Activated naive CD4-positive, alpha-beta T cell treated with anti-CD3 and anti-CD28 coated beads, Interleukin-2, amount 10 ng/mL, durations not matched to agents 7 days and 5 days (primary cell): ENCODE measurements at regions not wholly inside any gene's neighbourhood (a gene's known extent, or its start where the extent isn't known, plus 50 kb on each side); places are given as distances from the start of the nearest gene placed in this dataset.

Source experiments
- CTCF ChIA-PET: fragments of 350-600 bp; sonication (Branson Sonifier 250); formaldehyde crosslinking; loops from one replicate; lab custom pipeline; 2021; ENCODE audit warnings: antibody characterized with exemption; lab: Charles Lee
- DNase-seq: peaks from one replicate; pipeline ENCODE4 v3.0.0-alpha.2; 2020
- H3K27ac Mint-ChIP-seq: one replicate; pipeline ENCODE4 v1.8.0; 2021; ENCODE audit warnings: mild to moderate bottlenecking, moderate library complexity, mixed read lengths
- H3K27me3 Mint-ChIP-seq: one replicate; pipeline ENCODE4 v1.8.0; 2021; ENCODE audit warnings: mild to moderate bottlenecking, mixed read lengths
- H3K36me3 Mint-ChIP-seq: one replicate; pipeline ENCODE4 v1.8.0; 2021; ENCODE audit warnings: mixed read lengths
- H3K4me1 Mint-ChIP-seq: one replicate; pipeline ENCODE4 v1.8.0; 2021; ENCODE audit warnings: mixed read lengths
- H3K4me3 Mint-ChIP-seq: one replicate; pipeline ENCODE4 v1.8.0; 2021; ENCODE audit warnings: mild to moderate bottlenecking, moderate library complexity, mixed read lengths
- H3K9me3 Mint-ChIP-seq: one replicate; pipeline ENCODE4 v1.8.0; 2021; ENCODE audit warnings: mixed read lengths

DNA sequence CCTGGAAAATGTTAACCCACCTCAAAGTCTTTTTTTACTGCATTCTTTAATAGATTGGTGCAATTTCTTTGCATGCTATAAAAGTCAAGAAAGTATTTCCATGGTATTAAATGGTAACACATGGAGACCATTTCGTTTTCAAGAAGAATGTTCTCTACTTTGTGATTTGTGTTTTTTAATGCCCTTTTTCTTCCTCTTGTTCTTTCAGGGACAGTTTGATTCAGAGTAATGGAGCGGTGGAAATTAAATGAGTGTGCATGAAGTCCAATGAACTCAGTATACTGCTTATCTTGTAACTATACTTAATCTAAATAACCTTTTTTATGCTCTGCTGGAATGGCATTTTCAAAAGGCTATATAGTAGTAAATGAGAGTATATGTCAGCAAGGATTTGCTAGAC, 507.0 kb upstream of the CDH6 start:
- H3K36me3 Mint-ChIP-seq = no peaks in the 10 kb centered on the region
- DNase-seq = no peak
- no peak overlapping the region for H3K27ac Mint-ChIP-seq
- no peaks in the 10 kb centered on the region for H3K4me1 Mint-ChIP-seq
- peaks cover 9% of the 10 kb centered on the region for H3K9me3 Mint-ChIP-seq
- H3K4me3 Mint-ChIP-seq = no peak overlapping the region
- CTCF ChIA-PET = no interaction called here
- H3K27me3 Mint-ChIP-seq = no peaks in the 10 kb centered on the region

DNA sequence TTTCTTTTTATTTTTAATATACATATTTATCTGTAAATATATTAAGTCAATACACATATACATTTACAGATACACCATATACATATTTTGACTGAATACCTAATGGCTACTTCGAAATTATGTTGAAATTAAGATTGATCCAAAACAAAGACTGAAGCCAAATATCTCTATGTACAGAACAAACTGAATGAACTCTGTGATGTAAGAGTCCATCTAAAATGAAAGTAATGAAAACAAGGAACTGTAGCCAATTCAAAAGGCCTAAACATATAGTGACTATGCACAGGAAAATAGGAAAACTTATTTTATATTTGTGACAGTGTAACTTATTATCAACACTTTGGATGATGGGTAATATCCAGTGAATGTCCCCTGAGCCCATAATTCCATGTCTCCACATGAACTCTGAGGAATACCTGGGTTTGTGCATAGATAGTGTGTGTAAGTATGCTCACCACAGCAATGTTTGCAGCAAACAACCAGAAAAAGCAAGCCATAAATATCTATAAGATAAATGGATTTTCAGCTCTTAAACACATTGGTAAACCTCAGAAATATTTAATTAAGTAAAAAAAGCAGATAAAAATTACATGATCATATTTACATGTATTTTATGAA, 517.2 kb upstream of the CDH6 start:
- no peaks in the 10 kb centered on the region for H3K4me1 Mint-ChIP-seq
- CTCF ChIA-PET = no interaction called here
- no peaks in the 10 kb centered on the region for H3K27me3 Mint-ChIP-seq
- no peaks in the 10 kb centered on the region for H3K36me3 Mint-ChIP-seq
- peaks cover 14% of the 10 kb centered on the region for H3K9me3 Mint-ChIP-seq
- H3K4me3 Mint-ChIP-seq = no peak overlapping the region
- no peak overlapping the region for H3K27ac Mint-ChIP-seq
- no peak for DNase-seq

DNA sequence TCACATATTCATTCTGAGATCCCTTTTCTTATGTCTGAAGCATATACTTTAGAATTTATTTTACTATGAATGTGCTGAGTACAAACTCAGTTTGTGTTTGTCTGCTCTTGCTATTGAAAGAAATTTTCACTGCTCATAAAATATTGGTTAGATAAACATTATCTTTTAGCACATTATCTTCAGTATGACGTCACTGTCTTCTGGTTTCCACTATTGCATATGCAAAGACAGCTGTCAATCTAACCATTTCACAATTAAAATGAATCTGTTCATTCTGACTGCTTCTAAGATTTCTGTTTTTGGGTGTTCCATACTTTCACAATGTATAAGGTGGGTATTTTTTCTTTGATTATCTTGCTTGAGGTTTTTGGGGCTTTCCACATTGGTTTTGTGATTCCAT, 526.2 kb upstream of the CDH6 start:
- Mint-ChIP-seq H3K4me3 (no peak overlapping the region), H3K4me1 (no peaks in the 10 kb centered on the region), H3K27ac (no peak overlapping the region), H3K36me3 (no peaks in the 10 kb centered on the region), H3K9me3 (peaks cover 9% of the 10 kb centered on the region), H3K27me3 (no peaks in the 10 kb centered on the region)
- CTCF ChIA-PET = no interaction called here
- no peak for DNase-seq

DNA sequence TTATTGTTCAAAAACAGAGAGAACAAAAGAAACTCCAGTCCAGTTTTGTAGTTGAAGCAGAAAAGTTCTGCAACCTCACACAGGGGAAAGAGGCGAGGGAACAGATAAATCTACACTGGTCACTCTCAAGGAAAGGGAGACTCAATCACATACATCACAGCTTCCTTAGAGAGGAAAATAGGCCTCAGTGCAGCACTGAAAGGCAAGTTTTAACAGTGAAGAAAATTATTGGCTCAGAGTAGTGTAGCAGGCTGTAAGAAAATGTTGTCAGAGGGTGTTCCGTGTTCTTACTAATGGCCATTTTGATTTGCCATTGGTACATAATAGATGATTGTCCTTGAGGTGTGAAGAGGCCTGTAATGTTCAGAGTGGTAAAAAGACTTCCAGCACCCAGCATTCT, 530.0 kb upstream of the CDH6 start:
- no peak overlapping the region for H3K27ac Mint-ChIP-seq
- CTCF ChIA-PET = no interaction called here
- no peak overlapping the region for H3K4me3 Mint-ChIP-seq
- H3K27me3 Mint-ChIP-seq = no peaks in the 10 kb centered on the region
- H3K36me3 Mint-ChIP-seq = no peaks in the 10 kb centered on the region
- no peak for DNase-seq
- H3K9me3 Mint-ChIP-seq = peaks cover 16% of the 10 kb centered on the region
- no peaks in the 10 kb centered on the region for H3K4me1 Mint-ChIP-seq

DNA sequence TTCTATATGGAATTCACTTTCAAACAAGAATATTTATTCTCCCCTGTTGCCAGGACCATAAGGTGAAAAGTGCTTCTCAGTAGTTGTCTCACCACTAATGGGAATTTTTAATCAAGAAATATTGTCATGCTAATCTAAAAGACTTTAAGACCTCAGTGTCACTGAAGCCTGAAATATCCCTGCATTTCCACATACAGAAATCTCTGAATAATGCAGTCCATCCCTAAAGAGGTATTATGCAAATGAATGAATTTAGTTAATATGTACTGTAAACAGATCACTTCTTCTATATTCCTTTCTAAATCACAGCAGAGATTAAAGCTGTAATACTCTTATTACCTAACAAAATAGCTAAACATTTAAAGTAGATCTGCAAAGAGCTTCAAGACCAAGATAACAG, 531.1 kb upstream of the CDH6 start:
- no peaks in the 10 kb centered on the region for H3K4me1 Mint-ChIP-seq
- H3K36me3 Mint-ChIP-seq = no peaks in the 10 kb centered on the region
- H3K27ac Mint-ChIP-seq = no peak overlapping the region
- CTCF ChIA-PET = no interaction called here
- no peak for DNase-seq
- no peaks in the 10 kb centered on the region for H3K27me3 Mint-ChIP-seq
- H3K9me3 Mint-ChIP-seq = peaks cover 21% of the 10 kb centered on the region
- no peak overlapping the region for H3K4me3 Mint-ChIP-seq

DNA sequence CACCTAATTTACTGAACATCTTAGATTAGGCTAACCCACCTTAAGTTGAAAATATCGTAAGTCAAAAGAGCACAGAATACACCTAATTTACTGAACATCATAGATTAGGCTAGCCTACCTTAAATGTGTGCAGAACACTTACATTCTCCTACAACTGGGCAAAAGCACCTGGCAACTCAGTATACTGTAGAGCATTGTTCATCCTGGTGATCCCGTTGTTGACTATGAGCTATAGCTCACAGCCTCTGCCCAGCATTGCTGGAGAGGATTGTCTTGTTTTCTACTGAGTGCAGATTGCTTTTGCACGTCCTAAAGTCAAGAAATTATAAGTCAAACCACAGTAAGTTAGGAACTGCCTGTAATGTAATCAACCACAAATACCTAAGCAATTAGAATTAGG, 531.8 kb upstream of the CDH6 start:
- H3K4me1 Mint-ChIP-seq = no peaks in the 10 kb centered on the region
- no peaks in the 10 kb centered on the region for H3K36me3 Mint-ChIP-seq
- H3K27ac Mint-ChIP-seq = no peak overlapping the region
- no peak for DNase-seq
- no peaks in the 10 kb centered on the region for H3K27me3 Mint-ChIP-seq
- H3K4me3 Mint-ChIP-seq = no peak overlapping the region
- CTCF ChIA-PET = no interaction called here
- peaks cover 25% of the 10 kb centered on the region for H3K9me3 Mint-ChIP-seq

DNA sequence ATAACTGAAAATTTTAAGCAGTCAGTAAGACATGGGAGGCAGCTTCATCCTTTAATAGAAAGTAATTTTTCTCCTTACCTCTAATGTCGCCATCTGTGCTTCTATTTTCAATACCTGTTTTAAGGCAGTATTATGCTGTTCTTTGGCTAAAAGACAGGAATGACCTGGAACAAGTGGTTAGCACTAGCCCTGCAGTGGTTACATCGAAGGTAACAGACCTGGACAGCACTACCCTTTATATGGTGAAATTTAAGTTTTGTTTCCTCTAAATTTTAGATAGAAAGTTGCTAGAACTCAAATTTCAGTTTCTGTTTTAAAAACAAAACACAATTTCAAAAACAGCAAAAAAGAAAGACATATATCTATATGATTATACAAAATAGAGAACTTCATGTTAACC, 534.1 kb upstream of the CDH6 start:
- Mint-ChIP-seq H3K4me1 (no peaks in the 10 kb centered on the region), H3K9me3 (peaks cover 23% of the 10 kb centered on the region), H3K27me3 (no peaks in the 10 kb centered on the region), H3K27ac (no peak overlapping the region), H3K36me3 (no peaks in the 10 kb centered on the region), H3K4me3 (no peak overlapping the region)
- CTCF ChIA-PET = no interaction called here
- DNase-seq = no peak

DNA sequence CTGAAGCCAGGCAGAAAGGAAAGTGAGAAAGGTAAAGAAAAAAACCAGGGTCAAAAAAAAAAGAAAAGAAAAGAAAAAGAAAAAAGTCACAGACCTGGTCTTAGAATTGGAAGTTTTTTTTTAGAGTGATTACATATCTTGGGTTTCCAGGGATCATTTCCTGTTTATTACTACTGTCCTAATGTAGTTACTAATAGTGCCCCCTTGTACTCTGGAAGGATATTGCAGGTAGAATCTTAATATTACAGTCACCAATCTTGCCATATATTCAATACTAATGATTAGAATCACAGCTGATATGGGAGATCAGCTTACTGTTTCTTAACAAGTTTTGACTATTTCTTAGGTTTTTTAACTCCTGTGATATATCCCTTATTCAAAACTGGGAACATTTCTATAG, 543.2 kb upstream of the CDH6 start:
- no peaks in the 10 kb centered on the region for H3K27me3 Mint-ChIP-seq
- no peak overlapping the region for H3K4me3 Mint-ChIP-seq
- no peak overlapping the region for H3K27ac Mint-ChIP-seq
- no peaks in the 10 kb centered on the region for H3K36me3 Mint-ChIP-seq
- peaks cover 14% of the 10 kb centered on the region for H3K9me3 Mint-ChIP-seq
- H3K4me1 Mint-ChIP-seq = no peaks in the 10 kb centered on the region
- no peak for DNase-seq
- CTCF ChIA-PET = no interaction called here

DNA sequence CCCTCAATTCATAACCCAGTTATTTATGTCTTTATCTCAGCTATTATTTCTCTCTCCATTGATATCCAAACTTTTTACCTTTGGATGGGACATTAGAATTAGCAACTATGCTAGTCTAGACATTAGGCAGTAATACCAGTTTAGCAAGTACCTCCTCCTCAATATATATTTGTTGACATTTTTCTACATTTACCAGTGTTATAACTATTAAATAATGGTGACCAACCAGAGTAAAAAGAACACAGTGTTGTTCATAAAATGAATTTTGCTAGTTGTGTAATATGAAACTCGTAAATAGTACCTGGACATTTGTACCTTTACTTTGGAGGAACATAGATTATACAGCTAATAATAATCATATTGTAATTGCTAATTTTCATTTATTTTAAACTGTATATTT, 554.6 kb upstream of the CDH6 start:
- Mint-ChIP-seq H3K4me3 (no peak overlapping the region), H3K27ac (no peak overlapping the region), H3K36me3 (no peaks in the 10 kb centered on the region), H3K4me1 (no peaks in the 10 kb centered on the region), H3K9me3 (peaks cover 10% of the 10 kb centered on the region), H3K27me3 (no peaks in the 10 kb centered on the region)
- CTCF ChIA-PET = no interaction called here
- no peak for DNase-seq

DNA sequence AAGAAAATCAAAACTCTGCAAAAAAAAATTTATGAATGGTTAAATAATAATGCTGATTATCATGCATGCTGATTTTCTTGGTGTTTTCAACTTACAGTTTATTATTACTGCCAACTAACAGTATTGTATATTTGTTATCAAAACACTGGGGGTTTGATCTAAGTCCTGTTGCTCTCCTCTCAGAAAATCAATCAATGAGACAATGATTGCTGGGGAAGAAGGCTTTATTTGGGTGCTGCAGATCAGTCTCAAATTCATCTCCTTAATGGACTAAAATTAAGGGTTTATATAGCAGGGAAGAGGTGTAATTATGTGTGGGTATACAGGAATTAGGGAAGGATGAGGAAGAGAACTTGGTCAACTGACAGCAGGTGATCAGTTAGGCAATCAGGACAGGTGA, 565.5 kb upstream of the CDH6 start:
- CTCF ChIA-PET = no interaction called here
- H3K36me3 Mint-ChIP-seq = no peaks in the 10 kb centered on the region

DNA sequence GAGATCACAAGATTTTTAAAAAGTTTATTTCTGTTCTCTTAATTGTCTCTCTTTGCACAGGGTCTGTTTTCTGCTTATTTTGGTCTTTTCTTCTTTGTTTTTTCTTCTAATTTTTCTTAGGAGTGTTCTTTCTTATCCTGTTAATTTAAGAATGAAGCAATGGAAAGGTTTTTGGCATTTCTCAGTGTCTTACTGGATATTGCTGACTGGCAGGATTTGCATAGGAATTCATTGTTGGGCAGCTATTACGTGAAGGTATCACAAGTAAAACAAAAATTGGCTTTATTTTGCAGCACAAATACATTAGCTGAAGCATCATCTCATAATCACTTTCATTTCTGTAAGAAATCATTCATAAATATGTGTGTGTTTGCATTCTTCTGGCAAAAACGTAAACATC, 566.9 kb upstream of the CDH6 start:
- H3K4me3 Mint-ChIP-seq = no peak overlapping the region
- H3K27me3 Mint-ChIP-seq = no peaks in the 10 kb centered on the region
- DNase-seq = no peak
- H3K4me1 Mint-ChIP-seq = no peaks in the 10 kb centered on the region
- no peaks in the 10 kb centered on the region for H3K36me3 Mint-ChIP-seq
- CTCF ChIA-PET = no interaction called here
- peaks cover 11% of the 10 kb centered on the region for H3K9me3 Mint-ChIP-seq
- H3K27ac Mint-ChIP-seq = no peak overlapping the region

More for the DNA sequence above, 565.5 kb upstream of the CDH6 start:
- H3K4me1 Mint-ChIP-seq = no peaks in the 10 kb centered on the region
- H3K27ac Mint-ChIP-seq = no peak overlapping the region
- no peak overlapping the region for H3K4me3 Mint-ChIP-seq
- peaks cover 9% of the 10 kb centered on the region for H3K9me3 Mint-ChIP-seq
- no peak for DNase-seq
- no peaks in the 10 kb centered on the region for H3K27me3 Mint-ChIP-seq

DNA sequence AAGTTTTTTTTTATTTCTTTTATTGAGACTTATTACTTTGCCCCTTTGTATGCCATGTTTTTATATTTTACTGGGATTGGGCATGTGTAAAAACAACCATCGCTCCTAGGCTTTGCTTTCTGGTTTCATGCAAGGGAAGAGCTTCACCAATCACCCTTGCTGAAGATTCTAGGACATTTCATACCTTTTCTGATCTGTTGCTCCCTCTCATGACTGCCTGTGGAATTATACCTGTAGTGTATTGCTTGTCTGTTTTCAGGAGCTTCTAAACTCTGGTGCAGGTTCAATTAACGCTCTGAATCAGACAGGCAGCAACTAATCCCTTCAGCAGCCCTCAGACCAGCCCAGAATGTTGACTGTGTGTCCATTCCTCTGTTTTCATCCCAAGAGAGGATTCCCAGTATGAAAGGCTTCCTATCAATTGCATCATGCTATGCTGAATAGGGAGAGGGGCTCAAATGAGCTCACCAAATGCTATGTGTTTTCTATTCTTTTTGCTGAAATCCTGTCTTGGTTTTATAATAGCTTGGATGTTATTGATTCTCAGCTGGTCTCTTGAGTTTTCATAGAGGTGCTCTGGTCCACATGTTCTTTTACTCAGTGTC, 572.9 kb upstream of the CDH6 start:
- DNase-seq = no peak
- Mint-ChIP-seq H3K9me3 (peaks cover 19% of the 10 kb centered on the region), H3K27me3 (no peaks in the 10 kb centered on the region), H3K4me3 (no peak overlapping the region), H3K36me3 (no peaks in the 10 kb centered on the region), H3K4me1 (no peaks in the 10 kb centered on the region), H3K27ac (no peak overlapping the region)
- CTCF ChIA-PET = no interaction called here

DNA sequence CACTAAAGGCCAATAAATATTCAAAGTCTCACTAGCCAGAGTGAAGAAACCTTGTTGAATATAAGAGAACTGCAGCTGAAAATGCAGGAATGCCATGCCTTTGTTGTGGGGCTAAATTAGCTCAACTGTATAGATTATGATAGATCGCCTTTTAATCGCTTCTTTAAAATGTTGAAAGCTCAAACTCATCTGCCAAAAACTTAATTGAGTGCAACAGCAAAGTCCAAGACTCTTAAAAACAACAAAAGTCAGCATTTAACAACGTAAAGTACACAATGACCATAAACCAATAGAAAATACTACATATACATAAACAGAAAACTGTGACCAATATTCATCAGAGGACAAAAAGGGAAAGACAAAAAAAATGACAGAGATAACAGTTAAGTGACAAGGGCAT, 585.0 kb upstream of the CDH6 start:
- CTCF ChIA-PET = interaction anchor here (0.7 kb wide), 1 partner anchor 11 kb away, joined by 3 read pairs; no protein-coding TSS in a partner anchor
- Mint-ChIP-seq H3K9me3 (peaks cover 14% of the 10 kb centered on the region), H3K27me3 (no peaks in the 10 kb centered on the region)

DNA sequence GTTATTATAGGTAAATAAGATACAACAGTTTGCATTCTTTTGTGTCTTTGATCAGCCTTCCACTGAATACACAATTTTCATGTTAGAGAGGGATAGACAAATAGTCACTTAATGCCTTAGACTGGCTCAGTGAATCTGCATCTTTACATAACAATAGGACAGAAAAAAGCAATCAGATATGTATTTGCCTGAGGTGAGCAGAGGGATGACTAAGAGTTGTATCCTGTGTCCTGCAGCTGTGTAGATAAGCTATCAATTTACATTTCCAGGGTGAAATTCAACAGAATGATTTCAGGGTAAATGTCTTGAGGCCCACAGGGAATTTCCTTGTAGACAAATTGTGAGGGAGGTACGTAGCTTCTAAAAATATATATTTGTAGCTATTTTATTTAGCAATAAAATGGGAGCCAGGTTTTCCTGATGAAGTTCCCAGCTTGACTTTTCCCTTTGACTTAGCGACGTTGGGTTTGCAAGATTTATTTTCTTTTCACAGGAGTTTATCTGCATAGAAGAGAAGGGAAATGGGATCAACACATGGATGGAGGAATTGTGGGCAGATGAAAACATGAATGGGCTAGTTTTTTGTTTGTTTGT, 586.1 kb upstream of the CDH6 start:
- no peak overlapping the region for H3K4me3 Mint-ChIP-seq
- H3K27me3 Mint-ChIP-seq = no peaks in the 10 kb centered on the region
- no peak for DNase-seq
- no peaks in the 10 kb centered on the region for H3K4me1 Mint-ChIP-seq
- H3K27ac Mint-ChIP-seq = no peak overlapping the region
- peaks cover 8% of the 10 kb centered on the region for H3K9me3 Mint-ChIP-seq
- CTCF ChIA-PET = no interaction called here
- H3K36me3 Mint-ChIP-seq = no peaks in the 10 kb centered on the region

More for the DNA sequence above, 585.0 kb upstream of the CDH6 start:
- Mint-ChIP-seq H3K27ac (no peak overlapping the region), H3K4me3 (no peak overlapping the region), H3K4me1 (no peaks in the 10 kb centered on the region), H3K36me3 (no peaks in the 10 kb centered on the region)
- DNase-seq = no peak

DNA sequence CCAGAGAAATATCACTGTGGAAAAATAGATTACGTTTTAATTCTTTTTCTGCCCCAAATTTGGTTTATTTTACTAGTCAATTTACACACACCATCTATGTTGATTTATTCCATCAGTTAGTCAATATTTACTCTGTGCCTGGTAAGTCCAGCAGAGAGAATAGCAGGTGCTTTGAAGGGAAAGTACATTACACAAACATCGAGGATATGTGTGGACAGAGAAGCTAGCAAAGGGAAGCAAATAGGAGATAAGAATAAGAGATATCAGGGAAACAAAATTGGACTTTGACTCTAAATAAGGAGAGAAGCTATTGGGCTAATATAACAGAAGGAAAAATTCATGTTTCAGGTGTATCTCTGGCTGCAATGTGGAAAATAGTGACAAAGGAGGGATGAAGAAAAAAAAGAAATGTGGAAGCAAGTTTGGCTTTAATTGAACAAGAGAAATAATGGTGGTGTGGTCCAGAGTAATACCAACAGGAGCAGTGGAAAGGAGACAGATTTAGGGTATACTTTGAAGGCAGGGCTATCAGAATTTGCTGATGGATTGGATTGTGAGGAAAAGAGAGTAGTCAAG, 587.7 kb upstream of the CDH6 start:
- Mint-ChIP-seq H3K4me3 (no peak overlapping the region), H3K27ac (no peak overlapping the region), H3K36me3 (no peaks in the 10 kb centered on the region), H3K27me3 (no peaks in the 10 kb centered on the region), H3K4me1 (no peaks in the 10 kb centered on the region), H3K9me3 (peaks cover 3% of the 10 kb centered on the region)
- DNase-seq = no peak
- CTCF ChIA-PET = no interaction called here
